AG10803 (cell line): ENCODE measurements at regions not wholly inside any gene's neighbourhood (a gene's known extent, or its start where the extent isn't known, plus 50 kb on each side); places are given as distances from the start of the nearest gene placed in this dataset.
A peak's percentile ranks its signal among the peaks of the same experiment; 100 is the strongest.

Experiments used
- DNase-seq: peaks from one replicate; pipeline ENCODE4 v3.0.0; 2010; ENCODE audit warnings: low read depth
- H3K4me3 ChIP-seq: 2 replicates; pipeline ENCODE4 v1.5.1; 2011; ENCODE audit warnings: mild to moderate bottlenecking, low read length, control low read depth
- TF ChIP-seq, protein P1 (sequence below): conservative IDR thresholded peaks from 2 replicates; pipeline ENCODE4 v1.5.1; 2011; ENCODE audit warnings: mild to moderate bottlenecking, low read length, control low read depth, inconsistent platforms

GRCh38 chr6:147942363-147942762 is 400.3 kb upstream of the SASH1 start:
- no peak for DNase-seq
- H3K4me3 ChIP-seq, result no peak overlapping the region
- TF ChIP-seq, protein P1, sequence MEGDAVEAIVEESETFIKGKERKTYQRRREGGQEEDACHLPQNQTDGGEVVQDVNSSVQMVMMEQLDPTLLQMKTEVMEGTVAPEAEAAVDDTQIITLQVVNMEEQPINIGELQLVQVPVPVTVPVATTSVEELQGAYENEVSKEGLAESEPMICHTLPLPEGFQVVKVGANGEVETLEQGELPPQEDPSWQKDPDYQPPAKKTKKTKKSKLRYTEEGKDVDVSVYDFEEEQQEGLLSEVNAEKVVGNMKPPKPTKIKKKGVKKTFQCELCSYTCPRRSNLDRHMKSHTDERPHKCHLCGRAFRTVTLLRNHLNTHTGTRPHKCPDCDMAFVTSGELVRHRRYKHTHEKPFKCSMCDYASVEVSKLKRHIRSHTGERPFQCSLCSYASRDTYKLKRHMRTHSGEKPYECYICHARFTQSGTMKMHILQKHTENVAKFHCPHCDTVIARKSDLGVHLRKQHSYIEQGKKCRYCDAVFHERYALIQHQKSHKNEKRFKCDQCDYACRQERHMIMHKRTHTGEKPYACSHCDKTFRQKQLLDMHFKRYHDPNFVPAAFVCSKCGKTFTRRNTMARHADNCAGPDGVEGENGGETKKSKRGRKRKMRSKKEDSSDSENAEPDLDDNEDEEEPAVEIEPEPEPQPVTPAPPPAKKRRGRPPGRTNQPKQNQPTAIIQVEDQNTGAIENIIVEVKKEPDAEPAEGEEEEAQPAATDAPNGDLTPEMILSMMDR, result no peak

- TF ChIP-seq, protein P1, result no peak
- no peak overlapping the region for H3K4me3 ChIP-seq
- DNase-seq, result no peak
These were observed 398.5 kb upstream of the SASH1 start for GRCh38 chr6:147944122-147944521.

GRCh38 chr6:147947521-147947920 is 395.1 kb upstream of the SASH1 start:
- peak; percentile 49 for DNase-seq
- H3K4me3 ChIP-seq, result no peak overlapping the region
- TF ChIP-seq, protein P1, result no peak

- no peak for DNase-seq
- TF ChIP-seq, protein P1, result no peak
- no peak overlapping the region for H3K4me3 ChIP-seq
These were observed 392.5 kb upstream of the SASH1 start for GRCh38 chr6:147949981-147950622.

- TF ChIP-seq, protein P1, result no peak
- no peak overlapping the region for H3K4me3 ChIP-seq
- DNase-seq, result peak; percentile 28
These were observed 392.0 kb upstream of the SASH1 start for GRCh38 chr6:147950623-147950987.

GRCh38 chr6:147951726-147952125 is 390.9 kb upstream of the SASH1 start:
- TF ChIP-seq, protein P1, result no peak
- no peak for DNase-seq
- no peak overlapping the region for H3K4me3 ChIP-seq

DNA sequence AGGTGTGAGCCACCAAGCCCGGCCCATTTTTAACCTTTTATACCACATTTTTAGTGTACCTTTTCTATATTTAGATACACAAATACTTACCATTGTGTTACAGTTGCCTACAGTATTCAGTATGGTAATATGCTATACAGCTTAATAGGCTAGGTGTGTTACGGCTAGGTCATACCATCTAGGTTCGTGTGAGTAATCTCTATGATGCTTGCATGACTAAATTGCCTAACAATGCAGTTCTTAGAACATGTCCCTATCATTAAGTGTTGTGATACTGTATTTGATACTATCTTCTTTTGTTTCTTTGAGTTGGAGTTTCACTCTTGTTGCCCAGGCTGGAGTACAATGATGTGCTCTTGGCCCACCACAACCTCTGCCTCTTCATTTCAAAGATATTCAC is 387.7 kb upstream of the SASH1 start:
- no peak for DNase-seq
- TF ChIP-seq, protein P1, result no peak
- H3K4me3 ChIP-seq, result no peak overlapping the region
